Epithelial cell of proximal tubule (primary cell): ENCODE measurements at regions not wholly inside any gene's neighbourhood (a gene's known extent, or its start where the extent isn't known, plus 50 kb on each side); places are given as distances from the start of the nearest gene placed in this dataset.
A peak's percentile ranks its signal among the peaks of the same experiment; 100 is the strongest.

Source experiments
- DNase-seq: peaks from one replicate; pipeline ENCODE4 v3.0.0-alpha.2; 2011; ENCODE audit warnings: low read depth
- H3K4me3 ChIP-seq: 2 replicates; pipeline ENCODE4 v1.5.1; 2011; ENCODE audit warnings: low read depth, mild to moderate bottlenecking, low read length
- CTCF ChIP-seq: conservative IDR thresholded peaks from 2 replicates; pipeline ENCODE4 v1.5.1; 2012; ENCODE audit warnings: low read depth, mild to moderate bottlenecking, low read length

- TF ChIP-seq CTCF: no peak
- DNase-seq: no peak
- no peak overlapping the region for H3K4me3 ChIP-seq
These were observed 496.4 kb upstream of the TOM1L1 start for GRCh38 chr17:54404259-54404658.

GRCh38 chr17:54405826-54406225 lies 494.8 kb upstream of the TOM1L1 start:
- no peak overlapping the region for H3K4me3 ChIP-seq
- TF ChIP-seq CTCF: no peak
- DNase-seq: no peak

- no peak for TF ChIP-seq CTCF
- no peak overlapping the region for H3K4me3 ChIP-seq
- DNase-seq: no peak
These were observed 491.9 kb upstream of the TOM1L1 start for GRCh38 chr17:54408731-54409130.

GRCh38 chr17:54418467-54418866 lies 482.2 kb upstream of the TOM1L1 start:
- no peak overlapping the region for H3K4me3 ChIP-seq
- TF ChIP-seq CTCF: no peak
- DNase-seq: no peak

- H3K4me3 ChIP-seq: no peak overlapping the region
- no peak for DNase-seq
- no peak for TF ChIP-seq CTCF
These were observed 475.0 kb upstream of the TOM1L1 start for GRCh38 chr17:54425671-54426070.

- DNase-seq: no peak
- no peak overlapping the region for H3K4me3 ChIP-seq
- peak; percentile 63 for TF ChIP-seq CTCF
These were observed 474.3 kb upstream of the TOM1L1 start for GRCh38 chr17:54426296-54426886.

- no peak for DNase-seq
- TF ChIP-seq CTCF: no peak
- no peak overlapping the region for H3K4me3 ChIP-seq
These were observed 464.7 kb upstream of the TOM1L1 start for GRCh38 chr17:54435966-54436365.
